HFFc6 (cell line): ENCODE measurements at regions not wholly inside any gene's neighbourhood (a gene's known extent, or its start where the extent isn't known, plus 50 kb on each side); places are given as distances from the start of the nearest gene placed in this dataset.
A peak's percentile ranks its signal among the peaks of the same experiment; 100 is the strongest.

ENCODE experiments used
- DNase-seq: peaks from one replicate; pipeline ENCODE4 v3.0.0-alpha.2; 2018
- H3K27ac Mint-ChIP-seq: 2 replicates; pipeline ENCODE4 v1.8.0; 2020; ENCODE audit warnings: mild to moderate bottlenecking, mixed read lengths
- H3K27me3 Mint-ChIP-seq: 2 replicates; pipeline ENCODE4 v1.8.0; 2021; ENCODE audit warnings: mild to moderate bottlenecking, moderate library complexity, mixed read lengths; ENCODE audit not compliant: insufficient read depth
- H3K36me3 Mint-ChIP-seq: 2 replicates; pipeline ENCODE4 v1.8.0; 2021; ENCODE audit warnings: low read depth, mixed read lengths
- H3K4me1 Mint-ChIP-seq: 2 replicates; pipeline ENCODE4 v1.8.0; 2020; ENCODE audit warnings: low read depth, mixed read lengths
- H3K4me3 Mint-ChIP-seq: 2 replicates; pipeline ENCODE4 v1.8.0; 2020; ENCODE audit warnings: mild to moderate bottlenecking, moderate library complexity, mixed read lengths
- H3K9me3 Mint-ChIP-seq: 2 replicates; pipeline ENCODE4 v1.8.0; 2020; ENCODE audit warnings: mild to moderate bottlenecking, mixed read lengths
- TF ChIP-seq, protein P1 (sequence below): fragments of 200-600 bp; sonication (generic); IDR thresholded peaks from 2 replicates; pipeline ENCODE4 v1.5.0; 2021; ENCODE audit warnings: antibody characterized with exemption, mild to moderate bottlenecking

DNA sequence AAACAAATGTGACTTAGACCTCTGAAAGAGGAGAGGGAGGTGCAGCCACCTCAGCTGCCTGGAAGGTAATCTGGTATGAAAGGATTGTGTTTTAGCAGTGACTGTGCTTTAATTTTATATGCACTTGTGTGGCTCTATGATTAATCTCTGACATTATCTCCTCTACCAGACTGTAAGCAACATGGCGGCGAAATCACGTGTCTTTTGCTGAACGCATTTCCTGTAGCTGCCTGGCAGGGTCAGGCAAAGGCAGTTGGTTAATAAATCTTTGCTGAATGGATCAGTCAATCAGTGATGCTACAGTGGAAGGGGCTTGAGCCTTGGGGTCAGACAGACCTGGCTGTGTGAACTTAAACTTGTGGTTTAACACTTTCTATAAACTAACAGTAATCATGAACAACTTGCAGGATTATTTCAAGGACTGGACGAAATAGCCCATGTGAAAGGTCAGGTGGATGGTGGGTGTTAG lies 96.9 kb downstream of the ADSS2 start:
- Mint-ChIP-seq H3K4me1 (peaks cover 48% of the 10 kb centered on the region), H3K9me3 (no peaks in the 10 kb centered on the region), H3K27me3 (peaks cover 6% of the 10 kb centered on the region), H3K4me3 (no peak overlapping the region), H3K27ac (peak overlapping the region; percentile 95), H3K36me3 (no peaks in the 10 kb centered on the region)
- DNase-seq = peak; percentile 35
- TF ChIP-seq, protein P1, sequence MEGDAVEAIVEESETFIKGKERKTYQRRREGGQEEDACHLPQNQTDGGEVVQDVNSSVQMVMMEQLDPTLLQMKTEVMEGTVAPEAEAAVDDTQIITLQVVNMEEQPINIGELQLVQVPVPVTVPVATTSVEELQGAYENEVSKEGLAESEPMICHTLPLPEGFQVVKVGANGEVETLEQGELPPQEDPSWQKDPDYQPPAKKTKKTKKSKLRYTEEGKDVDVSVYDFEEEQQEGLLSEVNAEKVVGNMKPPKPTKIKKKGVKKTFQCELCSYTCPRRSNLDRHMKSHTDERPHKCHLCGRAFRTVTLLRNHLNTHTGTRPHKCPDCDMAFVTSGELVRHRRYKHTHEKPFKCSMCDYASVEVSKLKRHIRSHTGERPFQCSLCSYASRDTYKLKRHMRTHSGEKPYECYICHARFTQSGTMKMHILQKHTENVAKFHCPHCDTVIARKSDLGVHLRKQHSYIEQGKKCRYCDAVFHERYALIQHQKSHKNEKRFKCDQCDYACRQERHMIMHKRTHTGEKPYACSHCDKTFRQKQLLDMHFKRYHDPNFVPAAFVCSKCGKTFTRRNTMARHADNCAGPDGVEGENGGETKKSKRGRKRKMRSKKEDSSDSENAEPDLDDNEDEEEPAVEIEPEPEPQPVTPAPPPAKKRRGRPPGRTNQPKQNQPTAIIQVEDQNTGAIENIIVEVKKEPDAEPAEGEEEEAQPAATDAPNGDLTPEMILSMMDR = no peak

DNA sequence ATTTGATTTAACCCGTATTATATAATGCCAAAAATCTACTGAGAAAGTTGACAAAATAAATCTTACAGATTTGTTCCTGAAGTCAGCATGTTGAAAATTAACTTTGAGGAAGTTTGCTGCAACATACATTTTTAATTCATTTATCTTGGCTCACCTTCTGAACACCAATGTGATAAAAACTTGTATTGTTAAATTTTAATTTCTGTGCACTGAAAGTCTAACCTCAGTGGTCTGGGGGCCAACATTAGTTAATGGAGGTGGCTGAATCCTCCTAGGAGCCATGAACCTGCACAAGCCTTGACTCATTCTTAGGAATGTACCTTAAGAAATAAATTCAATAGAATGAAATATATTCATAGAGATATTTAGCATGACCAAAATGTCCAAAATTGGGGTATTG lies 95.3 kb downstream of the ADSS2 start:
- H3K27ac Mint-ChIP-seq = no peak overlapping the region
- DNase-seq = no peak
- TF ChIP-seq, protein P1 = no peak
- H3K9me3 Mint-ChIP-seq = no peaks in the 10 kb centered on the region
- H3K27me3 Mint-ChIP-seq = peaks cover 6% of the 10 kb centered on the region
- no peaks in the 10 kb centered on the region for H3K36me3 Mint-ChIP-seq
- H3K4me3 Mint-ChIP-seq = no peak overlapping the region
- H3K4me1 Mint-ChIP-seq = peaks cover 41% of the 10 kb centered on the region
